Ecto neural progenitor cell (in vitro differentiated cells): ENCODE measurements at regions not wholly inside any gene's neighbourhood (a gene's known extent, or its start where the extent isn't known, plus 50 kb on each side); places are given as distances from the start of the nearest gene placed in this dataset.

Experiments used
- DNase-seq: peaks from one replicate; pipeline ENCODE4 v3.0.0-alpha.2; 2018; ENCODE audit warnings: low spot score

DNA sequence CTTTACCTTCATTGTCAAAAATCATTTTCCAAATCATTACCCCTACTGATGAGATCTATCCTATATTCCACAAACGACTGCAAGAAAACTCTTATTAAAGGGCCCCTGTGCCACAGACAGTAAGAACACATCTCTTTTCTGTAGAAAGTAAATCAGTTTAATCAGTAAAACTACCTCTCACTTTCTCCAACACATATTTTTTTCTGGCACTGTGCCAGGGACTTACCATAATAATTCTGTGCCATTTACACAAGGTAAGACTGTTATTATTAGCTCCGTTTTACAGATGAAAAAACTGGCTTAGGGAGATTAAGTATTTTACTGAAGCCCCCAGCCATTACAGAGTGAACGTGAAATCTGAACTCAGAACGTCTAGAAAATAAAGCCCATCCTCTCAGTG lies 587.0 kb upstream of the COX7C start:
- DNase-seq, result no peak

DNA sequence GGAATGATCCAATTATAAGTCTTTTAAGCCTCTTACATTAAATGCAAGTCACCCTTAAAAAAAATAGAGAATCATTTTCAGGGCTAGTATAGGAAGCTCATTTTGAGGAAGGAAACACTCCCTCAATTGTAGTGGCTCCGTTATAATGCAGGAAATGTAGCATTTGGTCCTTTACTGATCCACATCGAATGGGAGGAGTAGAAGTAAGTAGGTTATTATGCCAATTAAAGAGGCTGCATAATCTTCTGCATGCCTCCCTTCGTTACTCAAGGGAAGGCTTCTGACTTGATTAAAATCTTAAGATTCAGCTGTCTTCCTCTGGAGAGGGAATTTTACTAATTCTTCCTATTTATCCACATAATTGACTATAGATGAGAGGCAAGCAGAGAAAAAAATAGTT lies 579.2 kb upstream of the COX7C start:
- DNase-seq, result no peak

DNA sequence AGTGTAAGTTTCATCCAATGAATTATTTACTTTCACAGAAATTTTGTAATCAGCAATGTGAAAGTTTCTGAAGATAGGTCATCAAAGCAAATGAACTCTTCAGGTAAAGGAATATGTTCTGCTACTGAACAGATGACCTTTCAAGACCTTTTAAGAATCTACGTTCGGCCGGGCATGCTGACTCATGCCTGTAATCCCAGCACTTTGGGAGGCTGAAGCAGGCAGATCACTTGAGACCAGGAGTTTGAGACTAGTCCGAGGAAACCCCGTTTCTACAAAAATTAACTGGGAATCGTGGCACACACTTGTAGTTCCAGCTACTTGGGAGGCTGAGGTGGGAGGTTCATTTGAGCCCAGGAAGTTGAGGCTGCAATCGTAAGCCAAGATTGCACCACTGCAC lies 578.4 kb upstream of the COX7C start:
- no peak for DNase-seq

DNA sequence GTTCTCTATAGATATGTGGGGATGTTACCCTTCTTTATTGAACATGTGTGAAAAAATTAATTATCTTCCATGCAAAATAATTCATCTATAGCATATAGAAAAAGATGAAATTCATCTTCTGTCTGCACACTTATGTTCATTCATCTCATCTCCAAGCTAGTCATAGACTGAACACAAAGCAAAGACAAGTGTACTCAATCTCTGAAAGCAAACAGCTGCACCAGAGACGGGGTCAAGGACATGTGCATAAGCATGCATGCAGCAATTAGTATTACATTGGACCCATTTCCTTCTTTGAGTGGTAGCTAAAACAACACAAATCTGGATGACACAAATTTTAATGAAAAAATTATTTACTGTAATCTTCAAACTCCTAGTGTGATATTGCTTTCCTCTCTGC lies 547.0 kb upstream of the COX7C start:
- DNase-seq, result no peak

DNA sequence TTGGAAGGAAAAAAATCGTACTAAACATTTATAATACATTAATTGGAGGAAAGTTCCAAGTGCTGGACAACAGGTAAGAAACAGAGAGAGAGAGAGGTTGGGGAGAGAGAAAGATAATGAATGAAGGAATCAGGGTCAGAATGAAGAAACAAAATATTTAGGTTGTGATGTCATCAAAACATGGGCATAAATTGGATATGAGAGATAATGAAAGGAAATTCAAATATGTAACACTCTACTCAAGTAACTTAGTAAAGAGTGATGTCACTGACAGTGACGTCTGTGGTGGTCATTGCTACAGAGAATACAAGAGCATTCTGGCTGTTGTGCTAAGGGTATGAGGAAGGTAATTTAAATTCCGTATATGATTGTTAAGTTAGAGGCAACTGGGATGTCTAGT lies 543.4 kb upstream of the COX7C start:
- DNase-seq, result no peak

DNA sequence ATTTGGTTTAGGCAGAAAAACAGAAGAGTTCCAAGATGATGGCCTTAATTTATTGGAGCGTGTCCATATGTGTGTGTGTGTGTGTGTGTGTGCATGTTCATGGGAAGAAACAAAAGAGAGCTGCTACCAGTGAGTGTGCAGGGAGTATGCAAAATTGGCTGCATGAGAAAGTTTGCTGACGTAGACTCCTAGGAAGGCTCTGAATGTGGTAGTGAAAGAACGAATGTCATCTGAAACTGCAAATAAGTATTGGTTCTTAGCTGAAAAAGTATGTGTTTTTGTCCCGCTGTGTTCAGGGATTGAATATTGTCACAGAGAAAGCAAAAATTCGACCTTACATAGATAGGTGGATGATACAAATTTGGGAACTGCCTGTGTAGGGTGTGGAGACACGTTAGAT lies 542.6 kb upstream of the COX7C start:
- DNase-seq, result no peak

DNA sequence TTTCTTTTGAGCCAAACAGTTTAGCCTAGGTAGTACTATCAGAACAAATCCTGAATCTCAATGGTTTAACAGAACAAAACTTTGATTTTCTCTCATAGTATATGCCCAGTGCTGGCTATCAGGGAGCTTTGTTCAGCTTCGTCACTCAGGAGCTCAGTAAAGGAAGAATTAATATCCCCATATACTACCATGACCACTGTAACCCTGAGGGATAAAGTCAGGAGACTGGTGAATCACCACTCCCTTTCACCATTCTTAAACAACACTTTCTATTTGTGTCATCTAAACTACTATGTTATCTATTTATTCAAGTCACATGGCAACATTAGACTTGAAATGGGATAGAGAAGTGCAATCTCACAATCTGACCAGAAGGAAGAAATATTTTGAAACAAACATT lies 522.6 kb upstream of the COX7C start:
- no peak for DNase-seq

DNA sequence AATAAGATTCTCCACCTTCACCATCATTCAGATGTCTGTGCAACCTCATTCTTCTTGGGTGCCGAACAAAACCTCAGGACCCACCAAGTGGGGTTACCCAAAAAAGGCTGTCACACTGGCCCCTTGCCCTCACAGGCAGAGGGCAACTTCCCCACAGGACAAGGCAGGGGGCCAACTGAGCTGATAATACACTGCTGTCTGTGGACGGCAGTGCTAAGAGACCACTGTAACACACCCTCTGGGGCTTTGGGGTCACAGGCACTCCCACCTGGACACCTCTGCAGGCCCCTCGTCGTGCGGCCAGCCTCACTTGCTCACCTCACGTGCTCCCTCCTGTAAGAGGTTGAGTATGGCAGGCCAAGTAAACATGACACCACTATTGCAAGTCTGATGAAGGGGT lies 515.8 kb upstream of the COX7C start:
- no peak for DNase-seq

DNA sequence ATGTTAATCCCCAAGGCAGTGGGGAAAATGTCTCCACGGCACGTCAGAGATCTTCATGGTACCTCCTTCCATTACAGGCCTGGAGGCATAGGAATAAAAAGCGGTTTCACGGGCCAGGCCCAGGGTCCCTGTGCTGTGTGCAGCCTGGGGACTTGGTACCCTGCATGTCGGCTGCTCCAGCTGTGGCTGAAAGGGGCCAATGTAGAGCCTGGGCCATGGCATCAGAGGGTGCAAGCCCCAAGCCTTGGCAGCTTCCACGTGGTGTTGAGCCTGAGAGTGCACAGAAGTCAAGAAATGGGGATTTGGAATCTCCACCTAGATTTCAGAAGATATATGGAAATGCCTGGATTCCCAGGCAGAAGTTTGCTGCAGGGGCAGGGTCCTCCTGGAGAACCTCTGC lies 508.9 kb upstream of the COX7C start:
- no peak for DNase-seq

DNA sequence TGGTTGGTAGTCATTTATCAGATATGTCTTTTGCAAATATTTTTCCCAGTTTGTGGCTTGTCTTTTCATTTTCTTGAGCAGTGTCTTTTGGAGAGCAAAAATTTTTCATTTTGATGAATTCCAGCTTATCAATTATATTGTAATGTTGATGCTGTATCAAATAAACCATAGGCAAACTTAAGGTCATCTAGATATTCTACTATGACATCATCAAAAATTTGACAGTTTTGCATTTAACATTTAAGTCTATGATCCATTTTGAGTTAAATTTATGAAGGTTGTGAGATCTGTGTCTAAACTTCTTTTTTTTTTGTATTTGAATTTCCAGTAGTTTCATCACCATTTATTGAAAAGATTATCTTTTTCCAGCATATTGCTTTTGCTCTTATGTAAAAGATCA lies 505.5 kb upstream of the COX7C start:
- no peak for DNase-seq

DNA sequence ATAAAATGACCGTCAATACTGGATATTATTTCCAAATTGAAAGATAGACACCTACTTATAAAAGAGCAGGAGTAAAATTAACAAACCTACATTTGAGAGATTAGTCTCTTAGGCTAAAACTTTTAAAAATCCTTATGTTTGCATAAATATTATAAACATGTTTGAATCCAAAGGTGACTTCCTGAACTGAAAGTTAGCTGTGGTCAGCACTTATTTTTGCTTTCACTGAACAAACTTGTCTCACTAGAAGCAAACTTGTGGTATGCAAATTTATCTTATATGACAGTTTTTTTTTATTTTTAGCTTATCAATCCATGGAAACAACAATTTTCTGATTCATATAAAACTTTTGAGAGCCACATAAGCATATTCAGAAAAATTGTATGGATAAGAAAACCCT lies 502.6 kb upstream of the COX7C start:
- no peak for DNase-seq

DNA sequence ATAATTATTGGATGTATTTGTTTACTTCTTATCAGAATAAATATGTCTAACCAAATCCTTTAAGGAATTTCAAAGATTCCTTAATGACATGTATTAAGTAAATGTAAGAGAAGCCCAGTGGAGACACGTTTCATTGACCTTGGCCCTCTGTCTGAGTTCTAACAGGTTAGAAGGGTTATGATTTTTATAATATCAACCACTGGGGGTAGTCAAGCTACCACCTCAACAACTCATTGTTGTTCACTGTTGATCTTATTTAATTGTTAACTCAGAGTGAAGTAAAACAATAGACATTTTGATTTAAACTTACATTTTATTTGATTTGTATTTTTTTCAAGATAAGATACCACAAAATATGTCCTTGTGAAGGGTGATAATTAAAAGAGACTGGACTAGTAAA lies 499.2 kb upstream of the COX7C start:
- no peak for DNase-seq

DNA sequence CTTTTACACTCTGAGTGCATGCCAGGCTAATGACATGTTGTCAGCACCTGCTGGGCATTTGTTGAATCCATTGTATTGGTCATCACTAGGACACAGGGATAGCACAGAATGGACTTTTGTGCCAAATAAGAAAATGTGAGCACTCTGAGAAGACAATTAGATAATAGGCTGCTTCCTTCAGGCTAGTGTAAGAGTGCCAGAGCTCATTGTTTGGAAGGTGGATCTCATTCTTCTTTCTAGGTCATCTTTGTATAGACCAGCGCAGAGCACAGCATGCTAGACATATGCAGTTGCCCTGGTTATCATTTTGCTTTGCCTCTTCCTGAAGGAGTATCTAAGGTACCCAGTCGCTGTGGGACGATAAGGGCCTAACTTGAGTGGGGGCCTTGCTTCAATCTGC lies 493.4 kb upstream of the COX7C start:
- no peak for DNase-seq

DNA sequence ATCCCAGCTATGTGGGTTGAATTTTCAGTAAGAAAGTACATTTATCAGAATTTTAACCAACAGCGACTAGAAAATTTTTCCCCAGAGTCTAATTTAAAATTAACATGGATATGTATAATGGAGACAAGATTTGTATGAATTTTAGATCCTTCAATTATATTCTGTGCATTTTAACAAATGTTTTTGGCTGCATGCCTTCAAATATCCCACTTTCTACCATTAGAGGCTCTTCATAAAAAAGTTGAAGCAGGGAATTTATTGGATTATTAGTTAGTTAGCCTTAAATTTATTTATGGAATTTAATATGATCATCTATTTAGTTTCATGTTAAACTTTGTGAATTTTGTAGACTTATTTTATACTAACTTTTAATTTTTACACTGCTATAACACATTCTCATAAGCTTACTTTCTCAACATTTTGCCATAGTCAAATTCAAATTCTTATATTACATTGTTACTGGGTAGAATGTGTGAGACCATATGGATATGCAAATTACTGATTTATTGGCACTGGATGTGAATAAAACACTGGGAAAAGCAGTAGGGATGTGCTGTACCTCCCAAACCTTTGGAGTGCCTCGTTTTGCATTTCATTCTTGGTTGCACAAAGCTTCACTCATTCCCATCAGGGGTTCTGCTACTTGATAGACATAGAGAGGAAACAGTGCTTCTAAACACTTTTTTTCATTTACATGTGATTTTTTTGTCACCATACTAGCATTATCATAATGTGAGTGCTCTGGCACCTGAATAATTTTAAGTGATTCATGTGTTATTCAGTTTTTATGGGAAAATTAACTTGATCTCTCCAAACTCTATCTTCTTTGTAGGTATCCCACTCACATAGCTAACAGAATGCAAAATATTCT lies 491.8 kb upstream of the COX7C start:
- DNase-seq, result no peak

DNA sequence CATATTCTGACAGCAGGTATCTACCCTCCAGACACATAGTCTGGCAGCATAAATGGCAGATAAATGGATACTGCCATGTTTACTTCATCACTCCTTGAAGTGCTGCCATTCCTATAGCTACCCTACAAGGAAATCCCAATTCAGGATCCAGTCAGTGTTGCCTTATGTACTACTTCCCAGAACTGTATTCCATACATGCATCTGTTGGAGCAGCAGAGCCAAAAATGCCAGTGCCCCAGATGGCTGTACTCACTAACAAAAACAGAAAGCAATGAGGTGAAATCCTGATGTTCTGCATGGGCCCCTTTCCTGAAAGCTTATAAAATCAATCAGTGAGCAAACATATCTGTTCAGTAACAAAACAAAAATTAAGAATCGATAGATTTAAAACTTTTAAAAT lies 490.0 kb upstream of the COX7C start:
- no peak for DNase-seq

DNA sequence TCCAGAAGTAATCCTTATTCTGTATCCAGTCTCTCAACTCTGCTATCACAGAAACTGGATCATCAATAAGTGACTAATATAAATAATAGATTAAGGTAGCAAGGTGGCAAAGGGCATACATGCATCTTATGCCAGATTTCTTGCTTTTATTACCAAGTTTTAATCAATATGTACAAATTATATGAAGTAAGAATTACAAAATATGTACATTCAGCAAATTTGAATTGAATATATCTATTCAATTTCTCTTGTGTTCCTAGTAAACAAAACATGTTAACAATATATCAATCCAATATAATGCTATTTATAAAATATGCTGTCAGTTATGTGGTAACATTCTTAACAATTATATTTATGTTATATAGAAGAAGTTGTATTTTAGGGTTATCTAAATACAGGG lies 488.7 kb upstream of the COX7C start:
- no peak for DNase-seq

DNA sequence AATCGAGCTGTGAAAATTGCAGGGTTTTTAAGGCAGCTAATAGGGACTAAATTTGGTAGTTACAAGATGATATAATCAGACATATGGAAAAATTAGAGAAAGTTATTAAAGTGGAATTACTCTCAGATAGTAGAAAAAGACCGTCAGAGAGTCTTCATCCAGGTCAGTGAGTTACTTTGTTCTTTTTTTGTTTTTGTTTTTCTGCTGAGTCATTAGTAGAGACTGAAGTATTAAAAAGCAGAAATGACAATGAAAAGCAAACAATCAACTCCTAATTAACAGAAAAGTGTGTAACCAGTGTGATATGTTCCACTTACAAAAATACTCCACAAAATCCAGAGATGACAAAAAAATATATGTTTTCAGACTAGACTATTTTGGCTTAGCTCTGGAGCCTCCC lies 480.4 kb upstream of the COX7C start:
- no peak for DNase-seq

DNA sequence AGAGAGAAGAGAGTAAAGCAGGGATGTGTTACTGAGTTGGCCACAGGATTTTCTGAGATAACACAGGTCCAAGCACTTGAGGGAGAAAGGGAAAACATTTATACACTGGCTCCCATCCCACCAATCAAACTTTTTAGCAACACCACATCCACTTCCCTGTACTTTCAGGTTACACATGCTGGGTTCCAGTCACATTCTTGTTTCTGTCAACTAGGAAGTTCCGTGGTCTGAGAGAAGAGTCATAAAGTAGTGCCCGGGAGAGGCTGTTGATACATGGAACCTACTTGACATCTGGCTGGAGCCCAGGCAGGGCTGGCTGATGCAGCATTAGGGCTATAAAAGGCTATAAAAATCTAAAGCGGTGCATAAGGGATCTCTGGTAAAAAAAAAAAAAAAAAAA lies 473.9 kb upstream of the COX7C start:
- no peak for DNase-seq

DNA sequence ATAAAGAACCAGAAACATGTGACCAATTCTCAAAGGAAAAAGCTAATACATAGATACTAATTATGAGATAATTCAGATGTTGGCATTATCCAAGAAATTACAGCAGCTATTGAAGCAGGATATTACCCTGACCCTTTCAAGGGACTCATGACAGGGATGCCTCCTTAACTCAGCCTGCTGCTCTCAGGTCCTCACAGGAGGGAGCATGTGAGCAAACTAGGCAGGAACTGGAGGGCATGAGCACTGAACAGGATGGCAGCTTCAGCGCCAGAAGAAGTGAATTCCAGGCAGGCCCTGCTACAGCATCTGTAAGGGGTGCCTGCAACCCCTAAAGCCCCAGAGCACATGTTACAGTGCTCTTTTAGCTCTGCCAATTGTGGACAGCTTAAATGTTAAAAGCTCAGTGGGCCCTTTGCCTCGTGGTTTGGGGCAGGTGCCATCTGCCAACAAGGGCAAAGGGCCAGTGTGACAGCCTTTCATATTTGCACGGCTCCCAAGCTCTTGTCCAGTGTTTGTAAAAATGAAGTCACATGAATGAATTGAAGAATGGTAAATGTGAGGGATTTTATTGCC lies 464.7 kb upstream of the COX7C start:
- DNase-seq, result no peak

DNA sequence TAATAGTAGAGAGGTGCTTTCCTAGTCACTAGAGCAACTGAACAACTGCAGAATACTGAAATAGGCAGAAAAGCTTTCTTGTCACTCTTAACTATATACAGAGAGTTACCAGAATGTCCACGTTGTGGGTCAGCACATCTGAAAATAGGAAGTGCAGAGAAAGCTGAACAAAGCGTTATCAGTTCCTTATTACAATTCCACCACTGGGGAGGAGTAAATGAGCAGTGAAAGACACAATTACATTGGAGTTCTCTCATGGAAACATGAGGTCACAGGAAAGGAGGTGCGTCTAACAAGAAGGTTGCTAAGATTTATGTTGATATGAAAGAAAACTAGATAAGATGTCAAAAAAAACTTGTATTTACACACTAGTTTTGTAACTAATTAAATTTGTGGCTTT lies 461.9 kb upstream of the COX7C start:
- DNase-seq, result no peak

DNA sequence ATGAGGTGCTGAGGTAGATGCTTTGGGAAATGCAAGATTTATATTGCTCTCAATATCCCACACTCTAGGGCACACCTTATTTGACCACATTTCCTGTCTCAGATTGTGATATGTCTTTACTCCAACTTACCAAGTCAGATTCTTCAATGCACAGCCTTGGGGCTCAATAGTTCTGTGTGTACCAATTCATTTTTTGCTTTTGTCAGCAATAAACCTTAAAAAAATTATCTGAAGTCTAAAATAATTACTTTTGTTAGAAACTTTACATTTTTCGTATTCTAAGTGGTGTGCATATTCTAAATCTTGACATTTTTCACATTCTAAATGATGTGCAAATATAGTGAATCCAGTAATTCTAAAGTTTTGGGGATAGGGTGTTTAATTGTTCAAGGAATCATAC lies 447.5 kb upstream of the COX7C start:
- no peak for DNase-seq

DNA sequence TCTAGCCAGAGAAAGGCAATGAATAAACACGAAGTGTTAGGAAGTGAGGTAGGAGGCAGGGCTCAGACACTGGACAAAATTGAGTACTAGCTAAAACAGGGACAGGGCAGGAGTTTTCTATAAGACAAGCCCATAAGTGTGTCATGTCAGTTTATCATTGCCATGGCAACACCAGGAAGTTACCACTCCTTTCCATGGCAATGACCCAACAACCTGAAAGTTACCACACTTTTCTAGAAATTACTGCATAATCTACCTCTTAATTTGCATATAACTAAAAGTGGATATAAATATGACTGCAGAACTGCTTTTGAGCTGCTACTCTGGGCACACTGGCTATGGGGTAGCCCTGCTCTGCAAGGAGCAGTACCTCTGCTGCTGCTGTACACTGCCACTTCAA lies 442.5 kb upstream of the COX7C start:
- no peak for DNase-seq

DNA sequence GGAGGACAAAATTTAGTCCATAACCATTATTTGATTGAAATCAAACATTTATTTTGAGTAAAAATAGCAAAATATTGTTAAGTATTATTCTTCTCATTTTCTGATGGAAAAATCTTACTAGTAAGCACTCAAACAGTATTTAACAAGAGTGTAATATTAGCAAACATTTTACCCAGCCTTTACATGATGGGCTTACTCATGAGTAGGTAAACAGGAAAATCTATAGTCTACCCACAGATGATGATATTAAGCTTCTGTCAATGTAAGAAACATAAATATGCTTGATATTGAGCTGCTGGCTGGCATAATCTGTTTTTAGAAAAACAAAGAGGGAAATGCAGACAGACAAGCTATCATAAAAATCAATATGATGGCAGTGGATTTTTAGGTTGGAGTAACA lies 418.5 kb upstream of the COX7C start:
- DNase-seq, result no peak

DNA sequence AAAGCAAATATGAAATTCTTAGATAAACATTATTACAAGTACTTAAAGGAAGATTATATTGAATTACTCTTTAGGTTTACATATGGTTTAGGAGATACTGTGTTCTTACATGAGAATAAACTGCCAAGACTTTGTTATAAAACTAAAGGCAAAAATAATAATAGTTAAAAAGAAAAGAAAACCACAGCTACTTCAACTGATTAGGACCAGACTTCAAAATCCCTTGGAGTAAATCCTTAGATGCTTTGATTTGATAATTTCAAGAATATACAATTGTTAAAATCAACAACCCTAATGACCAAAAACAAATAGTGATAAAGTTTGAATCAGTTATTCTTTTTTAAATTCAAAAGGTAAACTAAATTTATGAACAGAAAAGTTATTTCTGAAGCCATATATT lies 389.6 kb upstream of the COX7C start:
- DNase-seq, result no peak
